Endodermal cell (in vitro differentiated cells): ENCODE measurements at regions not wholly inside any gene's neighbourhood (a gene's known extent, or its start where the extent isn't known, plus 50 kb on each side); places are given as distances from the start of the nearest gene placed in this dataset.

ENCODE experiments used
- DNase-seq: peaks from one replicate; pipeline ENCODE4 v3.0.0-alpha.2; 2017
- H3K27ac ChIP-seq: 2 replicates; pipeline ENCODE4 v1.5.1; 2013; ENCODE audit warnings: mild to moderate bottlenecking, low read depth, low read length, moderate library complexity
- H3K27me3 ChIP-seq: 2 replicates; pipeline ENCODE4 v1.6.1; 2013; ENCODE audit warnings: mild to moderate bottlenecking, low read length, moderate library complexity; ENCODE audit not compliant: insufficient read depth, control insufficient read depth, poor library complexity, severe bottlenecking
- H3K36me3 ChIP-seq: 2 replicates; pipeline ENCODE4 v1.7.0; 2013; ENCODE audit warnings: mild to moderate bottlenecking, low read length, moderate library complexity; ENCODE audit not compliant: control insufficient read depth, insufficient read depth
- H3K4me1 ChIP-seq: one replicate; pipeline ENCODE4 v1.7.0; 2013; ENCODE audit warnings: low read length; ENCODE audit not compliant: control insufficient read depth, insufficient read depth
- H3K4me3 ChIP-seq: 2 replicates; pipeline ENCODE4 v1.5.1; 2013; ENCODE audit warnings: mild to moderate bottlenecking, low read length, moderate library complexity
- H3K9ac ChIP-seq: 2 replicates; pipeline ENCODE4 v1.6.1; 2013; ENCODE audit warnings: mild to moderate bottlenecking, low read length, moderate library complexity; ENCODE audit not compliant: poor library complexity, severe bottlenecking; ENCODE audit errors: extremely low read depth
- H3K9me3 ChIP-seq: 2 replicates; pipeline ENCODE4 v1.6.1; 2013; ENCODE audit warnings: mild to moderate bottlenecking, low read length, moderate library complexity; ENCODE audit not compliant: control insufficient read depth
- H3K27ac Mint-ChIP-seq: 2 replicates; pipeline ENCODE4 v1.8.0; 2020; ENCODE audit warnings: mixed read lengths
- H3K27me3 Mint-ChIP-seq: 2 replicates; pipeline ENCODE4 v1.8.0; 2021; ENCODE audit warnings: mild to moderate bottlenecking, mixed read lengths; ENCODE audit not compliant: insufficient read depth
- H3K36me3 Mint-ChIP-seq: 2 replicates; pipeline ENCODE4 v1.8.0; 2020; ENCODE audit warnings: low read depth, mixed read lengths
- H3K4me1 Mint-ChIP-seq: 2 replicates; pipeline ENCODE4 v1.8.0; 2020; ENCODE audit warnings: mixed read lengths
- H3K4me3 Mint-ChIP-seq: 2 replicates; pipeline ENCODE4 v1.8.0; 2020; ENCODE audit warnings: mild to moderate bottlenecking, moderate library complexity, mixed read lengths
- H3K9me3 Mint-ChIP-seq: 2 replicates; pipeline ENCODE4 v1.8.0; 2020; ENCODE audit warnings: mild to moderate bottlenecking, mixed read lengths
- CTCF ChIP-seq: fragments of 200-600 bp; sonication (generic); conservative IDR thresholded peaks from 2 replicates; pipeline ENCODE4 v1.5.0; 2021; ENCODE audit warnings: antibody characterized with exemption, mild to moderate bottlenecking
- WGBS, 2 experiments: methylation state at CpG; one replicate each; pipeline versions ENCODE4 v1.1.5 to v1.1.7; 2013; ENCODE audit warnings: missing lambda C conversion rate in 2 of 2, mixed read lengths in 1 of 2; ENCODE audit not compliant: insufficient coverage in 1 of 2, insufficient read length in 1 of 2; 5-methylcytosine and 5-hydroxymethylcytosine counted together

GRCh38 chr2:67851956-67852824 lies 210.6 kb downstream of the C1D start:
- Histone ChIP-seq H3K9me3 (no peaks in the 10 kb centered on the region), H3K4me1 (no peaks in the 10 kb centered on the region), H3K4me3 (no peak overlapping the region), H3K9ac (no peak overlapping the region), H3K27ac (no peak overlapping the region), H3K27me3 (no peaks in the 10 kb centered on the region), H3K36me3 (no peaks in the 10 kb centered on the region)
- H3K36me3 Mint-ChIP-seq = no peaks in the 10 kb centered on the region
- WGBS, 2 experiments = 78 to 83% methylated on average over 6 to 8 of the region's 8 CpGs
- peak; percentile 46 for DNase-seq
- no peak overlapping the region for H3K4me3 Mint-ChIP-seq
- no peak overlapping the region for H3K27ac Mint-ChIP-seq
- H3K9me3 Mint-ChIP-seq = no peaks in the 10 kb centered on the region
- H3K4me1 Mint-ChIP-seq = no peaks in the 10 kb centered on the region
- peaks cover 13% of the 10 kb centered on the region for H3K27me3 Mint-ChIP-seq
- no peak for TF ChIP-seq CTCF

DNA sequence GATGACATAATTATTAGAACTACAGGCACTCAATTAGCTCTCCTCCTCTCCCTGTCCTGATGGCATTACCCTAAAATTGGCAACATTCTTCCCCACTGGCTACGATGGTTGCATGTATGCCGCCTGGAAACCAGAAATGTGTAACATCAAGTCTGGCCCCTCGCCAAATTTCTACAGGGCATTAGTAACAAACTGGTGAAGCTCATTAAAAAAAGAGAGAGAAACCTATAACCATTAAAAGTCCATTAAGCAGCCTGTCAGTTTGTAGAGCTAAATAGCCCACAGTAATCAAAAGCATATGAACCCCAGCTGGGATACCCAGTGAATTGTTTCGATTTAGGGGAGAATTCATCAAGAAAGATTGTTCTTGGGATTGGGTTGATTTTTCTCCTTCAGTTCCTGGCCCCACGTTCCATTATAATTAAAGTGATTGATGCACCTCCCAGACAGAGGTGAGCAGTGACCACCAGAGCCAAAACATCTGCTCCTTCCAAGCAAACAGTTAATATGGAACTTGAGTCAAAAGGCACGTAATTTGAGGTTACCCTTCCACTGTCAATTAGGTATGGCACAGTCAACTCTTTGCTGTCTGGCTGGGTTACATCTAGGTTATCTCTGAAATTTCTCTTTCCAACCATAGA lies 208.6 kb downstream of the C1D start:
- WGBS, 2 experiments = 94 to 96% methylated on average over 5 to 6 of the region's 6 CpGs
- Histone ChIP-seq H3K4me3 (no peak overlapping the region), H3K36me3 (no peaks in the 10 kb centered on the region), H3K9me3 (no peaks in the 10 kb centered on the region), H3K9ac (no peak overlapping the region), H3K4me1 (no peaks in the 10 kb centered on the region), H3K27ac (no peak overlapping the region), H3K27me3 (no peaks in the 10 kb centered on the region)
- Mint-ChIP-seq H3K27me3 (peaks cover 13% of the 10 kb centered on the region), H3K9me3 (no peaks in the 10 kb centered on the region), H3K27ac (no peak overlapping the region), H3K4me1 (no peaks in the 10 kb centered on the region), H3K36me3 (no peaks in the 10 kb centered on the region), H3K4me3 (no peak overlapping the region)
- DNase-seq = no peak
- TF ChIP-seq CTCF = no peak

- TF ChIP-seq CTCF = peak; percentile 69
- peak; percentile 81 for DNase-seq
- Histone ChIP-seq H3K9ac (no peak overlapping the region), H3K27me3 (no peaks in the 10 kb centered on the region), H3K36me3 (no peaks in the 10 kb centered on the region), H3K9me3 (no peaks in the 10 kb centered on the region), H3K4me3 (no peak overlapping the region), H3K27ac (no peak overlapping the region), H3K4me1 (no peaks in the 10 kb centered on the region)
- H3K27me3 Mint-ChIP-seq = peaks cover 13% of the 10 kb centered on the region
- H3K4me3 Mint-ChIP-seq = no peak overlapping the region
- no peak overlapping the region for H3K27ac Mint-ChIP-seq
- no peaks in the 10 kb centered on the region for H3K9me3 Mint-ChIP-seq
- 85% methylated on average over 1 of the region's 1 CpG; no CpG with 5 or more reads in 1 of the 2 experiments for WGBS, 2 experiments
- no peaks in the 10 kb centered on the region for H3K36me3 Mint-ChIP-seq
- H3K4me1 Mint-ChIP-seq = no peaks in the 10 kb centered on the region
Observed at GRCh38 chr2:67854798-67855197, 208.0 kb downstream of the C1D start.
